Transverse colon (tissue), 4 donors: ENCODE measurements at regions not wholly inside any gene's neighbourhood (a gene's known extent, or its start where the extent isn't known, plus 50 kb on each side); places are given as distances from the start of the nearest gene placed in this dataset.

Experiments used
- DNase-seq: peaks from one replicate; pipeline ENCODE4 v3.0.0-alpha.2; 2019
- H3K27ac ChIP-seq, 4 donors: fragments of 200-600 bp; sonication (generic); 2 replicates each; pipeline ENCODE4 v1.5.1; 2016 to 2018; ENCODE audit warnings: inconsistent platforms in 4 of 4
- H3K27me3 ChIP-seq: fragments of 200-600 bp; sonication (generic); 2 replicates; pipeline ENCODE4 v1.5.1; 2017; ENCODE audit warnings: inconsistent platforms
- H3K36me3 ChIP-seq, 4 donors: fragments of 200-600 bp; sonication (generic); 2 replicates each; pipeline ENCODE4 v1.5.1; 2017 to 2019; ENCODE audit warnings: inconsistent platforms in 4 of 4
- H3K4me1 ChIP-seq, 4 donors: fragments of 200-600 bp; sonication (generic); 2 replicates each; pipeline ENCODE4 v1.5.1; 2017 to 2020; ENCODE audit warnings: inconsistent platforms in 4 of 4
- H3K4me3 ChIP-seq, 4 donors: fragments of 200-600 bp; sonication (generic); 1 replicate in 1 of 4; 2 replicates in 3 of 4; pipeline versions ENCODE4 v1.5.1 to v1.6.1; 2017 to 2019; ENCODE audit warnings: inconsistent platforms in 4 of 4
- H3K9me3 ChIP-seq, 2 donors: fragments of 200-600 bp; sonication (generic); 2 replicates each; pipeline ENCODE4 v1.5.1; 2017 to 2019; ENCODE audit warnings: inconsistent platforms in 2 of 2
- CTCF ChIP-seq, 5 experiments: fragments of 200-600 bp in 3 of 5; fragments of 450-650 bp in 2 of 5; sonication (generic) in 3 of 5; IDR thresholded peaks; 1 replicate in 2 of 5; 2 replicates in 3 of 5; pipeline ENCODE4 v1.5.1; 2016 to 2017; ENCODE audit warnings: antibody characterized with exemption in 5 of 5, inconsistent platforms in 3 of 5, mild to moderate bottlenecking in 2 of 5, moderate library complexity in 1 of 5
- EP300 ChIP-seq: sonication (generic); formaldehyde crosslinking; IDR thresholded peaks from one replicate; pipeline ENCODE4 v1.6.1; 2017; ENCODE audit warnings: antibody characterized with exemption, low read depth
- POLR2A ChIP-seq: fragments of 450-650 bp; IDR thresholded peaks from one replicate; pipeline ENCODE4 v1.6.1; 2016; ENCODE audit warnings: antibody characterized with exemption, mild to moderate bottlenecking, moderate library complexity
- POLR2AphosphoS5 ChIP-seq, 3 donors: sonication (generic); formaldehyde crosslinking; IDR thresholded peaks; one replicate each; pipeline ENCODE4 v1.6.1; 2016; ENCODE audit warnings: antibody characterized with exemption in 3 of 3
- WGBS, 2 donors: methylation state at CpG; one replicate each; pipeline ENCODE4 v1.1.5; 2018; ENCODE audit warnings: low coverage in 1 of 2; 5-methylcytosine and 5-hydroxymethylcytosine counted together
- in situ Hi-C, 4 donors: fragments of 200-750 bp; cut with MboI; loops; one replicate each; pipeline versions ENCODE4 v1.15.0 to v1.15.1; 2017; ENCODE audit warnings: low sequenced_read_pairs in 3 of 4, low pct_ligation_motif_present in 1 of 4, low pct_unique_long_range_greater_than_20kb in 1 of 4
- intact Hi-C: fragments of 100-400 bp; cut with DNase I; formaldehyde crosslinking; loops from one replicate; pipeline ENCODE4 v1.15.1; 2023; ENCODE audit warnings: low total_unique reads

GRCh38 chr6:5946701-5947100, 60.0 kb downstream of the NRN1 start:
- Histone ChIP-seq H3K27me3 (no peaks in the 10 kb centered on the region), H3K4me1 (no peaks in the 10 kb centered on the region), H3K36me3 (no peaks in the 10 kb centered on the region), H3K27ac (no peak overlapping the region), H3K4me3 (no peak overlapping the region), H3K9me3 (peaks cover 0 to 15% of the 10 kb centered on the region in 2 donors)
- WGBS, 2 donors, result 80% methylated on average over 1 to 2 of the region's 2 CpGs
- no peak for DNase-seq
- in situ Hi-C loops, result no loop called here
- intact Hi-C loops, result no loop called here
- TF ChIP-seq POLR2A, result no peak
- TF ChIP-seq CTCF (IDR thresholded peaks at IDR 0.05), result no peak
- no peak for TF ChIP-seq EP300
- no peak for TF ChIP-seq POLR2AphosphoS5 (IDR thresholded peaks at IDR 0.05)

- intact Hi-C loops, result no loop called here
- Histone ChIP-seq H3K36me3 (no peaks in the 10 kb centered on the region), H3K4me3 (no peak overlapping the region), H3K9me3 (peaks cover 0 to 15% of the 10 kb centered on the region in 2 donors), H3K27me3 (no peaks in the 10 kb centered on the region), H3K27ac (no peak overlapping the region), H3K4me1 (no peaks in the 10 kb centered on the region)
- DNase-seq, result no peak
- in situ Hi-C loops, result no loop called here
- 81 to 100% methylated on average over 1 to 4 of the region's 4 CpGs for WGBS, 2 donors
- no peak for TF ChIP-seq EP300
- no peak for TF ChIP-seq POLR2A
- no peak for TF ChIP-seq CTCF (IDR thresholded peaks at IDR 0.05)
- TF ChIP-seq POLR2AphosphoS5 (IDR thresholded peaks at IDR 0.05), result no peak
Observed at GRCh38 chr6:5946181-5946580, 60.5 kb downstream of the NRN1 start.

GRCh38 chr6:5943591-5943990, 63.1 kb downstream of the NRN1 start:
- H3K36me3 ChIP-seq, result no peaks in the 10 kb centered on the region
- H3K9me3 ChIP-seq, result peaks cover 0 to 15% of the 10 kb centered on the region in 2 donors
- no peak overlapping the region for H3K27ac ChIP-seq
- TF ChIP-seq EP300 (no peak), CTCF (IDR thresholded peaks at IDR 0.05) (no peak), POLR2AphosphoS5 (IDR thresholded peaks at IDR 0.05) (no peak), POLR2A (no peak)
- no peaks in the 10 kb centered on the region for H3K4me1 ChIP-seq
- in situ Hi-C loops, result no loop called here
- no peaks in the 10 kb centered on the region for H3K27me3 ChIP-seq
- DNase-seq, result no peak
- intact Hi-C loops, result no loop called here
- no peak overlapping the region for H3K4me3 ChIP-seq

- Histone ChIP-seq H3K27me3 (no peaks in the 10 kb centered on the region), H3K27ac (no peak overlapping the region), H3K36me3 (no peaks in the 10 kb centered on the region), H3K4me3 (no peak overlapping the region), H3K4me1 (no peaks in the 10 kb centered on the region), H3K9me3 (peaks cover 0 to 15% of the 10 kb centered on the region in 2 donors)
- intact Hi-C loops (no loop called here), in situ Hi-C loops (no loop called here)
- DNase-seq, result no peak
- TF ChIP-seq CTCF (IDR thresholded peaks at IDR 0.05) (no peak), POLR2A (no peak), POLR2AphosphoS5 (IDR thresholded peaks at IDR 0.05) (no peak), EP300 (no peak)
- 86 to 89% methylated on average over 1 of the region's 1 CpG for WGBS, 2 donors
Observed at GRCh38 chr6:5942591-5942990, 64.1 kb downstream of the NRN1 start.
